HG03442 (cell line): ENCODE measurements at regions not wholly inside any gene's neighbourhood (a gene's known extent, or its start where the extent isn't known, plus 50 kb on each side); places are given as distances from the start of the nearest gene placed in this dataset.

Source experiments
- ATAC-seq: cut with Tn5 transposase; IDR thresholded peaks from one replicate; pipeline ENCODE4 v1.9.1; 2021; ENCODE audit warnings: mild to moderate bottlenecking, moderate library complexity; ENCODE audit not compliant: unreplicated experiment

DNA sequence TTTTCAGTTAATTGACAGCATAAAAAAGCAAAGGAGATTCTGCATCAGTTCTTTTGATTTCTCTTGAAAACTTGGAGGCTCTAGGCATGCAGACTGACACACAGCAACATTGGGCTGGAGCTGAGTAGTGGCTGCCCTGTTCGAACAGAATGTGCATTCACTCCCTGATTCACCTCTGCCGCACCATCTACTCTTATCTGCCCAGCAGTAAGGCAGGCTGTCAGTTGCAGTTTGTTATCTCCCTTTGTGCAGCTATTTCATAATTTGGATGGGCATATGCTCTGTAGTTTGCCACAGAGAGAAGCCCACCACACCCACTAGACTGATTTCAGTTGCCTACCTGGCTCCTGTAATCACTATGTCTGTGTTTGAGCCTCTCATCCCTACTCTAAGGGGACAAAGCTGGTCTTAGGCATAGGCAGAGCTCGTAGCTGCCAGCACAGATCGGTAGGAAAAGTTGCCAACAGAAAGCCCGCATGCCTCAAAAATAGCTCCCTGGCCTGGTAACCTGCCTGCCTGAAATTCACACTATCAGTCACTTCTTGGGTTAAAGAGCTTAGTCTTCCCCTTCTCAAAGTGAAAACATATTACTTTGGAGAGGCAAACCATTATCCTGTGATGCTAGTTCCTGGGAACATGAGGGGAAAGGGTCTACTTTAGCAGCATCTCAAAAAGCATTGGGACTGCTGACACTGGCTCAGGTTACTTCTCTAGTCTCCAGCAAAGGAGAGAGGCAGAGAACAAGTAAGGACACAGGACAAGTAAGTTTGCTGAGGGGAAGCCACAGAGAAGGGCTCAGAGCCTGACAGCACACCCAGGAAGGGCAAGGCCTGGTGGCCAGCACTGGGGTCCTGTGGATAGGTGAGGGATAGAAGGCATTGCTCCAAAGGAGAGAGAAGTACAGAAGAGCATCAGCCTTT lies 75.9 kb upstream of the TMEM164 start:
- ATAC-seq: no peak

DNA sequence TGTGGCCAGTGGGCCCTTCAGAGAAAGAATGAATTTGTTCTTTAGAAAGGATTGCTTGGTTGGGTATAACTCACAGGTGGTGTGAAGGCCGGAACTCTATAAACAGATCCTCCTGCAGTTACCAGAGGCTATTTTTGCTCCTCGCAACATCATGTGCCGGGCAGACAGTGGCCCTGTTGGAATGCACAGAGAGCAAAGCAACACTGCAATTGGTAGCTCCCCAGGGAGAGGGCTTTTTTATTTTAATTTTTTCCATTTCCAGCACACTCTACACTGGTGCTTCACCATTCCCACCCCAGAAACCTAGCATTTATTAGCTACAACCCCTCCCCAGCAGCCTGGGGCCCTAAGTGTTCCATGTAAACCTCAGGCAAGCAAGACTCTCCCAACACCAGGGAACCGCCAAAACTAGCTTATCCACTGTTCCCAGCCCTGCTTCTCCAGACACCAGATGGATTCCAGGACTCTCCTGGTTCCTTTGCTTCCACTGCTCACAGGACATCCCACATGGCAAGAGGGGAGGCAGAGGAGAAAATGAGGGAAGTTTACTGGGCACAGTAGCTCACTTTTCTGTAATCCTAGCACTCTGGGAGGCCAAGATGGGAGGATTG lies 75.1 kb upstream of the TMEM164 start:
- no peak for ATAC-seq

DNA sequence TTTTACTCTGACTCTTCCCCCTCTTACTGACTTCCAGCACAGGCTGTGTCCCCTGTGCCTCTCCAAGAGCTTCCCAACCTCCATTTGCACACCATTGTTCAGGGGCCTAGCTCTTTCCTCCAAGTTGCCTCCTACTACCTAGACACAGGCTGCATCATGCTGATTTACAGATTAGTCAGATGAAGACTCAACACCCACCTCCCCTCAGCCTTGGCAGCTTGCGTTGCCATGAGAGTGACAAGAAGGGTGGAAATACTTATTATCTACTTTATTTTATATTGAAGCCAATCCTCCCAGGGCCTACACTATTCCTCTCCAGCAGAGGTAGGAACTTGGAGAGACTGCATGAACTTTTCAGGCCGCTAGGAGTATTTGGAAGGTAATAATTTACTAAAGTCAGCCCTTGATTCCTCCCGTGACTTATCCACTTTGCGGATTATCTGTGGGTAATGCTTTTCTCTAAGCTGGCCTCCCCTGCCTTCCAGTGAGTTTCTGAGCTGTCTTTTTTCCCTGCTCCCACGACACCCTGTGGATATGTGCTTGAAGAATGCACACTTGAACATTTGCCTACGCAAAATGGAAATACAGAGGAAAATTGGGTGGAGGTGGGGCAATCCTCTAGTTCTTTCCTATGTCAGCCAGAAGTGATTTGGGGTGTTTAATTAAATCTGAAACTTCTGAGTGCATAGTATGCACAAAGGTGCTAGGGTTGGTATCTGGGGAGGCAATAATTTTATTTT lies 74.1 kb upstream of the TMEM164 start:
- ATAC-seq: no peak

DNA sequence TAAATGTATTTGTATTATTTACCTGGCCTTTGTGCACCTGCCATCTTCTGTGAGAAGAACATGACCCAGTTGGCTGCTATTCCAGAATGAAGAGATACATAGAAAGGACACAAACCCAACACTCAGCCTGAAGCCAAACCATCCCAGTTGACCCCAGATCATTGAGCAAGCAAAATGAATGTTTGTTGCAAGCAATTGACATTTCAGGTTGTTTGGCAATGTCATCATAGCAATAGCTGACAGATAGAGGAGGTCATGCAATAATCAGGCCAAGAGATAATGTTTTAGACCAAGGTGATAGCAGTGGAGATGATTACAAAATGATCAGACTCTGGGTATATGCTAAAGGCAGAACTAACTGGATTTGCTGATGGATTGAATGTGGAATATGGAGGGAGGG lies 71.2 kb upstream of the TMEM164 start:
- no peak for ATAC-seq

DNA sequence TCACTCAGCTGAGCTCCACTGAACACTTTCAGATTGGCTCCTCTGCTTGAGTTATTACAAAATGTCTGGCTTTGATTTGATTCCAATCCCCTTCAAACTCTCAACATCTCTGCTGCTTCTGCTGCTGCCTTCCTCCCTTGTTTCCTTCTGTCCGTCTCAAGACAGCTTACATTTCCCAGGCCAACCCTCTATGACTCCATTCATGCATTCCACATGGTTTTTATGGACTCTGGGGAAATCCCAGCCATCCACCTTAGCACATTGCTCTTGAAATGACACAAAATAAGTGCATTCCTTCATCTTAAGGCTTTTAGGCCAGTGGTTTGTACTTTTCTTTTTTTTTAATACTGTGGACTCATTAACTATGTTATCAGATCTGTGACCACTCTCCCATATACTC lies 68.5 kb upstream of the TMEM164 start:
- no peak for ATAC-seq

DNA sequence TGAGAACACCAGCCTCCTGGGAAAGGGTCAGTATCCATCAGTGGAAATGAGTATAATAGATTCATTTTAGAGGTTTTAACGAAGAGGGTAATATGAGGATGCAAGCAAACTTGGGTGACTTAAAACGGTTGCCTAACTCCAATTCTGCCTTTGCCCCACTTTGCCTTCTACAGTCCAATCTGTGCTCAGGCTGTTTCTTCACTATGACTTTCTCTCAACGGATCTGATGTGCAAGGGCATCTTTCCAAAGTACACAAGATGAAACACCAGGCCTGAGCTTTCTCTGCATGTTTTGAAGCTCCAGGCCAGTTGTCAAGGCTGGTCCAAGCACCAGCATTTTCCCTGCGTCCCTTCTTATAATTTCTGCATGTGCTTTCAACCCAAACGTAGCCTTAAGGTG lies 68.0 kb upstream of the TMEM164 start:
- ATAC-seq: no peak

DNA sequence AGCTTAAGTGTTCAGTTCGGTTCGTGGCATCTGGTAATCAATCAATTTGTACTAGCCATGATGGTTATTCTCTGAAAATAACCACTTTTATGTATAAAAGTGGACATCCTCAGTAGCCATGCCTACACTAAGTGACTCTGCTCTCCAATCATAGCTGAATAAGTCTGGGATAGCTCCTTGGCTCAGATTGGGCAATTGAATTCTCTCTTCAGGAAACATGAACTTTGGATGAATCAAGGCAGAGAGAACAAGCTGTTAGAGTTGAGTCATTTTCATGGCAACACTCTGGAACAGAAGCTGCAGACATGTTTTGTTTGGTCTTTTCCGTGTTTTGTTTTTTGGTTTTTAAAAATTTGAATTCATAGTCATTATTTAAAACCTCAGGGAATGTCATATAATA lies 66.8 kb upstream of the TMEM164 start:
- no peak for ATAC-seq

DNA sequence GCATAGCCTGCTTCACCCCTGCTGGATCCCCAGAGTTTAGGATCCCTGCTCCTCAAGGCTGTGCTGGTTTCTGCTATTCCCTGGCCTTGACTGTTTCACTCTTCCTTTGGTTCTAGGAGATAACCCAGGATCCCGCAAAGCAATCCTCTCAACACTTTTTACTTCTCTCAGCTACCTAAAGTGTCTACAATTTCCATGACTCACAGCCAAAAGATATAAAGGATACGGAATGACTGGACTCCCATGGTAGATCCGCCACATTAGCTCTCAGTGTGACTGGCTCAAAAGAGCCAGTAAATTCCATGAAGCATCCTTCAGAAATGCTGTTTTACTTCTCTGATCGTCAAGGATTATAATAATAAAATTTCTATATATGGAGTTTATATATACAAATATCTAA lies 66.3 kb upstream of the TMEM164 start:
- ATAC-seq: no peak

DNA sequence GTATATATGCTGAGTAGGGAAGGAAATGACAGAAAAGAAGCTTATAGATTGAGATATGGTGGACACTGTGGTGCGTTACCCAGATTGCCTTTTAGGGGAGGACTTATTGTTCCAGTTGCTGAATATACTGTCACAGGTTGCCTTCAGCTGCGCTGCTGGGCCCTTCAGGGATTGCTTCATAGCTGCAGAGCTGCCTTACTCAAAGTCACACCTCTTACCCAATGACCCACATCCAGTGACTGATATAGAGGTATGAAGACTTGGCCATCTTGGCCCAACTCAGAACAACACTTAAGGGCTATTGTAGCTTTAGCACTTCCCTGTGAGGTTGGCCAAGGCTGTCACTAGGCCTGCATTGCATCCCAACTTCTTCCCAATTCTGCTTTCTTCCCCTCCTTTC lies 63.4 kb upstream of the TMEM164 start:
- ATAC-seq: no peak

DNA sequence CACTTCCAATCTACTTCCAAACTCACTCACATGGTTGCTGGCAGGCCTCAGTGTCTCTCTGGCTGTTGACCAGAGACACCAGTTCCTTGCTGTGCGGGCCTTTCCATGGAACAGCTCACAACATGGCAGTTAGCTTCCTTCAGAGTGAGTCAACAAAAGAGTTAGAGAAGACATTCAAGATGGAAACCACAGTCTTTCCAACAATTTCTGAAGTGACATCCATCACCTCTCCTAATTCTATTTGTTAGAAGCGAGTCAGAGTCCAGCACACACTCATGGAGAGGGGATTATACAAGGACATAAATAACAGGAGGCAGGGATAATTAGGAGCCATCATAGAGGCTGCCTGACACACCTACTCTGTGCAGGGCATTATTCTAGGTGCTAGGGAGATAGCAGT lies 62.5 kb upstream of the TMEM164 start:
- no peak for ATAC-seq

DNA sequence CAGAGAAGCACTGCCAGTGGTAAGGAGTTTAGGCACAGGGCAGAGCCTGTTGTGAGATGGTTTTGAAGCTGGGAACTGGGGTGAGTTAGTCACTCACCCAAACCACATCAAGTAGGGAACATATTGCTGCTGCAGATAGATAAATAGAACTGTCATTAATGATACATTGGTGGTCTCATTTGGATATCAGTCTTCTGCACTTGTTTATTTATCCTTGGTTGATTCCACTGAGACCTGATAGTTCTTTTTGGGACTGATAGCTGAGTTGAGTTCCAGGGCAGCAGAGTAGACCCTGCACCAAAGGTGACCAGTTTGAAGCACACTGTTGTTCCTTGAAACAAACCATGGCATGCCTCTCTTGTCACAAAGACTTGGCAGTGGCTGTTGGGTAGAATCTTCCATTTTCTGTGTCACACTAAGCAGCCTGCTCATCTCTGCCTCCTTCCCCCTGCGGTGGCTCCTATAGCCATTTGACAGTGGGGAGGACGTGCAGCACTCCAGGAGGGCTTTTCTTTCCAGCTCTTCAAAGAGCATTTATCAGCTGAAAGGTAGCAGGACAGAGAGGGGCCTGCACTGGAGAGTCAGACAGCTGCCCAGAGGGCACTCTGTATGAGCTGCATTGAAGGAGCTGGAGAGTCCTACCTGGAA lies 59.7 kb upstream of the TMEM164 start:
- ATAC-seq: no peak

DNA sequence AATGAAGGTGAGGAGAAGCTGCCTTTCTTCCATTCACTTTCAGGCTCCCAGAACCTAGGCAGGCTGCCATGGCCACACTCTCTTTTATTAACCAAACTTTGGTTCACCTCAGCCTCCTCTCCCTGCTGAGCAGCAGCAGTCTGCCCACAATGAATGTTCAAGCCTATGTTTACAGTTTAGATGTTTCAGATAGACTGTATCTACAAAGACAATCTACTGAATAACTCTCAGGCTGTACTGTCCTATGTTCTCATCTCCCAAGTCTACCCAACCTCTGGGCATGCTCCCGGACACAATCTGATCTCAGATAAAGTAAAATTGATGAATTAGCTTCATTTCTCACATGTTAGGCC lies 59.2 kb upstream of the TMEM164 start:
- ATAC-seq: no peak

DNA sequence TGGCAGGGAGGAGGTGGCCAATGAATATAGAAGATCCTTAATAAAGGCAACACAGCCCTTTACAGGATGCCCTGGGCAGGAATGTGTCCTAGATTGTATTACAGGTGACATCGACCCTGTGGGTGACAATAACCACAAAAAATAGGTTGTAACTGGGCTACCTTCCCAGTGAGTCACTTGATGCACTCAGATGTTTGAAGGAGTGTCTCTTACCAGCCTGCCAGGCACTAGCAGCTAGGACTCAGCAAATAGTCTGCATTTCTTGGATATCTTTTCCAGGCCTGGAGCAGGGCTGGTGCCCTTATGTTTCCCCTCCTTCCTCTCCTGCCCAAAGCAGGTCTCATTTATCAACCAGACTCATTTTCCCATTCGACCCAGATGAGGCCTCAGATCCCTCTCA lies 50.9 kb upstream of the TMEM164 start:
- no peak for ATAC-seq

DNA sequence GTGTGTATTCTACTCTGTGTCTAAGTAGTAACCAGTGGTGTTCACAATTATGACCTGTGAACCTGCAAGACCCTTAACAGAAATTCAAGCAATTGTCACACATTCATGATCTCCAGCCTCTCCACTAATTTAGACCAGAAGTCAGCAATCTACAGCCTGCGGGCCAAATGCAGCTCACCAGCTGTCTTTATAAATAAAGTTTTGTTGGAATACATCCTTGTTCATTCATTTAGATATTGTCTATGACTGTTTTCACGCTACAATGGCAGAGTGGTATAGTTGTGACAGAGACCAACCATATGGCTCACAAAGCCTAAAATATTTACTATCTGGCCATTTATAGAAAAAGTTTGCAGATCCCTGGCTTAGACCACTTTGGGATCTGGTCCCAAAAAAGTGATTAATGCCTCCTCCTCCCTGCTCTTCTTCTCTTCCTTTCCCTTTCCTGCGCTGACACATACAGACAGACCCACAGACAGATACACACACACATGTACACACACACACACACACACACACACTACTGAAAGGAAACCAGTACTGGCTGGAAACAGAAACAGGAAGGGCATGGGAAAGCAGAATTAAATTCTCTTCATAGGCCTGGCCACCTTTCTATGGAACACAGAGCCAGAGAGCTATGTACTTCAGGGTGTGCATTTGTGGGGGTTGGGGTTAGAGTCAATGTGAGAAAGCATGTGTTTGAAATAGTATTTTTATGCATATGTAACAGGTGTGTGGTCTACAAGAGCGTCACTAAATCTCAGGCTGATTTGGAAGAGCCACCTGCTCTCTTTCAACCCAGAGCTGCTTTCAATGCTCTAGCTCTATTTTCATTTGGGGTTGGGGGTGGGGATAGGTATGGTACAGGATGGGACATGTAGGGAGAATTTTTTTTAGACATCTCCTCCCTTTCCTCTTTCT lies 49.7 kb upstream of the TMEM164 start:
- peak; percentile 86 for ATAC-seq
